ENCODE measurements at regions not wholly inside any gene's neighbourhood (a gene's known extent, or its start where the extent isn't known, plus 50 kb on each side); places are given as distances from the start of the nearest gene placed in this dataset.

DNA sequence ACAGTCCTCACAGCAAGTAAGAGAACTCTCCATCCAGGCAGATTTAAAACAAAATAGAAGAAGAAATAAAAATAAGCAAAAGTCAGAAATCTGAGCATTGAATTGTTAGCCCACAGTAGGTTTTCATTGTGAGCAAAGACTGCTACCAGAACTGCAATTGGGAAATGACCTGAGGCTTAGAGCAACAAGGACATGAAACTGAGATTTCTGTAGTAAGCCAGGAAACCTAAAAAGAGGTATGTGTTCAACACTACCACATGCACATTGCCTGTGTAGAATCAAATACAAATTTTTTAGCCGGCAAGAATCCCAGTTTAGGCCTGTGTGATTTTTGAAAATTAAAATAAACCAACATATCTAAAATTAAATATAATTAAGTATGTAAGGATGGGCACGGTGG lies 928.4 kb upstream of the WWC1 start:
- Histone ChIP-seq H3K9ac (ENCODE audit: low read length) (no peak overlapping the region), H3F3A (ENCODE audit: insufficient read depth) (no peaks in the 10 kb centered on the region), H3K4me3 (ENCODE audit: insufficient read depth, low read length, poor library complexity, severe bottlenecking) (no peak overlapping the region), H3K4me2 (ENCODE audit: low read depth, low read length, poor library complexity, severe bottlenecking) (no peak overlapping the region), H4K20me1 (ENCODE audit: low read depth, low read length) (no peaks in the 10 kb centered on the region), H3K9me2 (replicated peaks; ENCODE audit: insufficient read depth, low read length) (no peaks in the 10 kb centered on the region), H3K79me2 (ENCODE audit: insufficient read depth, low read length) (no peaks in the 10 kb centered on the region), H3K27ac (ENCODE audit: low read depth, low read length) (no peak overlapping the region), H3K27me3 (ENCODE audit: low read length) (no peaks in the 10 kb centered on the region), H2AFZ (ENCODE audit: low read depth, low read length, severe bottlenecking) (no peak overlapping the region), H3K9me3 (ENCODE audit: insufficient read depth, low read length) (no peaks in the 10 kb centered on the region), H3K36me3 (ENCODE audit: low read length) (no peaks in the 10 kb centered on the region)
- no peak for TF ChIP-seq EZH2phosphoT487 (conservative IDR thresholded peaks at IDR 0.05; ENCODE audit: low read length)
- TF ChIP-seq, protein P1, sequence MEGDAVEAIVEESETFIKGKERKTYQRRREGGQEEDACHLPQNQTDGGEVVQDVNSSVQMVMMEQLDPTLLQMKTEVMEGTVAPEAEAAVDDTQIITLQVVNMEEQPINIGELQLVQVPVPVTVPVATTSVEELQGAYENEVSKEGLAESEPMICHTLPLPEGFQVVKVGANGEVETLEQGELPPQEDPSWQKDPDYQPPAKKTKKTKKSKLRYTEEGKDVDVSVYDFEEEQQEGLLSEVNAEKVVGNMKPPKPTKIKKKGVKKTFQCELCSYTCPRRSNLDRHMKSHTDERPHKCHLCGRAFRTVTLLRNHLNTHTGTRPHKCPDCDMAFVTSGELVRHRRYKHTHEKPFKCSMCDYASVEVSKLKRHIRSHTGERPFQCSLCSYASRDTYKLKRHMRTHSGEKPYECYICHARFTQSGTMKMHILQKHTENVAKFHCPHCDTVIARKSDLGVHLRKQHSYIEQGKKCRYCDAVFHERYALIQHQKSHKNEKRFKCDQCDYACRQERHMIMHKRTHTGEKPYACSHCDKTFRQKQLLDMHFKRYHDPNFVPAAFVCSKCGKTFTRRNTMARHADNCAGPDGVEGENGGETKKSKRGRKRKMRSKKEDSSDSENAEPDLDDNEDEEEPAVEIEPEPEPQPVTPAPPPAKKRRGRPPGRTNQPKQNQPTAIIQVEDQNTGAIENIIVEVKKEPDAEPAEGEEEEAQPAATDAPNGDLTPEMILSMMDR (IDR thresholded peaks at IDR 0.05; ENCODE audit: insufficient read depth, low read length, poor library complexity, severe bottlenecking): no peak

DNA sequence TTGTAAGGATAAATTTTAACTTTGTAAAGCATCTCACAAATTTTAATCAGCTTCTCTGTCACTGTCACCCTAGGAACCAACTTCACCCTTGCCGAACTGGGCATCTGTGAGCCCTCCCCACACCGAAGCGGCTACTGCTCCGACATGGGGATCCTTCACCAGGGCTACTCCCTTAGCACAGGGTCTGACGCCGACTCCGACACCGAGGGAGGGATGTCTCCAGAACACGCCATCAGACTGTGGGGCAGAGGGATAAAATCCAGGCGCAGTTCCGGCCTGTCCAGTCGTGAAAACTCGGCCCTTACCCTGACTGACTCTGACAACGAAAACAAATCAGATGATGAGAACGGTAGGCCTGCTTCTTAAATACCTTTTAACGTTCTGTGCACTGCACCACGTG lies 916.3 kb upstream of the WWC1 start:
- no peaks in the 10 kb centered on the region for H4K20me1 ChIP-seq (ENCODE audit: low read depth, low read length)
- no peak overlapping the region for H3K4me3 ChIP-seq (ENCODE audit: insufficient read depth, low read length, poor library complexity, severe bottlenecking)
- no peaks in the 10 kb centered on the region for H3K9me3 ChIP-seq (ENCODE audit: insufficient read depth, low read length)
- H3K27me3 ChIP-seq (ENCODE audit: low read length): no peaks in the 10 kb centered on the region
- H3K9ac ChIP-seq (ENCODE audit: low read length): no peak overlapping the region
- H3K79me2 ChIP-seq (ENCODE audit: insufficient read depth, low read length): no peaks in the 10 kb centered on the region
- no peak overlapping the region for H3K27ac ChIP-seq (ENCODE audit: low read depth, low read length)
- H3F3A ChIP-seq (ENCODE audit: insufficient read depth): no peaks in the 10 kb centered on the region
- H3K9me2 ChIP-seq (replicated peaks; ENCODE audit: insufficient read depth, low read length): no peaks in the 10 kb centered on the region; the same call in none of the 2 replicates
- H3K4me2 ChIP-seq (ENCODE audit: low read depth, low read length, poor library complexity, severe bottlenecking): no peak overlapping the region
- TF ChIP-seq, protein P1 (IDR thresholded peaks at IDR 0.05; ENCODE audit: insufficient read depth, low read length, poor library complexity, severe bottlenecking): no peak
- TF ChIP-seq EZH2phosphoT487 (conservative IDR thresholded peaks at IDR 0.05; ENCODE audit: low read length): no peak
- H2AFZ ChIP-seq (ENCODE audit: low read depth, low read length, severe bottlenecking): no peak overlapping the region
- no peaks in the 10 kb centered on the region for H3K36me3 ChIP-seq (ENCODE audit: low read length)

DNA sequence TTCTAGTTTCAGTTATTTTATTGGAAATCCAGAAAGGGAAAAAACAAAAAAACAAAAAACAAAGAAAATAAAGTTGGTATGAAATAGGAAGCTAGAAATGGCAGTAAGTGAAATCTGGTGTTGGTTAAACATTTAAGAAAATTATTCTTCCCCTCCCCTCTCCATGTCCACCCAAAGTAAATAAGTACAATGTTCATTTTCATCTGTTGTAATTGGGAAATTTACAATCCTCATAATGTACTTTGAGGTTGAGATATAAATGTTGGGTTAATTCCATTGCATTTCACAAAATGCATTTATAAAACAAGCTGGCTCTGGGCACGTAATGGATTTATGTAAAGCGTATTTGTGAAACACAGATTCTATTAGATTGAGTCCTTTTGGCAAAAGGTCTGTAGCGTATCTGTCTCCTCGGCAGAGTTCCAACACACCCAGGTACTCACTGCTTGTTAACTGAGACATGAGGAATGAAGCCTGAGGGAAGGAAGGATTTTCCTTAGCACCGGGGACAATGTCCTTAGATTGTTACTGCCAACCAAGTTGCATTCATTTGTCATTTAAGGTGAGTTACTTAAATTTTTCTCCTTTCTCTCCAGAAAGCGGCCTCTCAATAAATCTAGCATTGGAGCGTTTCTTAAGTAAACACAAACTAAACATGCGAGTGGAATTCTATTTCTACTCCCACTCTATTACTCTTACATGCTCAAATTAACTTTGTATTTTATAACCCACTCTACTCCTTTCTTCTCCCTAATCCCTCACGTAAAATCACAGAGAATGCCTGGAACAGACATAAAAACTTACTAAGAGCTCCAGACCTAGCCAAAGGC lies 912.3 kb upstream of the WWC1 start:
- no peak overlapping the region for H3K9ac ChIP-seq (ENCODE audit: low read length)
- no peaks in the 10 kb centered on the region for H3K9me3 ChIP-seq (ENCODE audit: insufficient read depth, low read length)
- TF ChIP-seq, protein P1 (IDR thresholded peaks at IDR 0.05; ENCODE audit: insufficient read depth, low read length, poor library complexity, severe bottlenecking): no peak
- TF ChIP-seq EZH2phosphoT487 (conservative IDR thresholded peaks at IDR 0.05; ENCODE audit: low read length): no peak
- no peaks in the 10 kb centered on the region for H4K20me1 ChIP-seq (ENCODE audit: low read depth, low read length)
- no peak overlapping the region for H3K27ac ChIP-seq (ENCODE audit: low read depth, low read length)
- H2AFZ ChIP-seq (ENCODE audit: low read depth, low read length, severe bottlenecking): no peak overlapping the region
- no peaks in the 10 kb centered on the region for H3K27me3 ChIP-seq (ENCODE audit: low read length)
- H3F3A ChIP-seq (ENCODE audit: insufficient read depth): no peaks in the 10 kb centered on the region
- H3K36me3 ChIP-seq (ENCODE audit: low read length): no peaks in the 10 kb centered on the region
- H3K4me2 ChIP-seq (ENCODE audit: low read depth, low read length, poor library complexity, severe bottlenecking): no peak overlapping the region
- H3K9me2 ChIP-seq (replicated peaks; ENCODE audit: insufficient read depth, low read length): no peaks in the 10 kb centered on the region; the same call in none of the 2 replicates
- no peaks in the 10 kb centered on the region for H3K79me2 ChIP-seq (ENCODE audit: insufficient read depth, low read length)
- no peak overlapping the region for H3K4me3 ChIP-seq (ENCODE audit: insufficient read depth, low read length, poor library complexity, severe bottlenecking)

Measured in SU-DHL-6 (cell line).